Mammary epithelial cell (primary cell): ENCODE measurements at regions not wholly inside any gene's neighbourhood (a gene's known extent, or its start where the extent isn't known, plus 50 kb on each side); places are given as distances from the start of the nearest gene placed in this dataset.

ENCODE experiments used
- CTCF ChIP-seq, 2 donors: IDR thresholded peaks in 1 of 2; conservative IDR thresholded peaks in 1 of 2; 2 replicates each; pipeline ENCODE4 v1.5.1; 2011 to 2012; ENCODE audit warnings: inconsistent platforms in 2 of 2, low read length in 2 of 2, mild to moderate bottlenecking in 2 of 2, control low read depth in 1 of 2, low read depth in 1 of 2; ENCODE audit not compliant: insufficient read depth in 1 of 2; ENCODE audit errors: extremely low read depth in 1 of 2
- EZH2 ChIP-seq: IDR thresholded peaks from 2 replicates; pipeline ENCODE4 v1.6.1; 2012; ENCODE audit warnings: low read length, inconsistent platforms, borderline replicate concordance

GRCh38 chr5:3340471-3340870 is 255.2 kb upstream of the IRX1 start:
- no peak for TF ChIP-seq EZH2
- TF ChIP-seq CTCF (conservative IDR thresholded peaks at IDR 0.05 in 1 of 2, IDR thresholded peaks at IDR 0.05 in 1 of 2; ENCODE audit: extremely low read depth in 1 of 2, insufficient read depth in 1 of 2, low read depth in 1 of 2, low read length in 2 of 2) = no peak
